Retina (tissue), 1 donor: ENCODE measurements at regions not wholly inside any gene's neighbourhood (a gene's known extent, or its start where the extent isn't known, plus 50 kb on each side); places are given as distances from the start of the nearest gene placed in this dataset.

Experiments used
- DNase-seq: peaks from one replicate; pipeline ENCODE4 v3.0.0-alpha.2; 2016

DNA sequence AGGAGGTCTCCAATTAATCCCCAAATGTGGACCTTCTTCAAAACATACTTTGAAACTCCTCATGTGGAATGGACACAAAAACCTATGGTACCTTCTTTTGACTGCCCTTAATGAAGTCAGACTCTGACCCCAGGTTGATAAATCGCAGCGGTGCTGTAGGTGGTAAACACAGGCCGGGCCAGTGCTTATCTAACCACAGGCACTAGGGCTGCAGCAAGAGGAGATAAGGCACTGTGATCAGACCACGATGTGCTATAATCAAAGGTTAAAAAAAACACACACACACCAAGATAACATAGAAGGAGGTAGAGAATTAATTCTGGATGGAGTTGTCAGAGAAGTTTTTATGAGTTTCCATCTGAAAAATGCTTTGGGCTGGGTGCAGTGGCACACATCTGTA lies 52.3 kb upstream of the SIPA1L2 start:
- no peak for DNase-seq

DNA sequence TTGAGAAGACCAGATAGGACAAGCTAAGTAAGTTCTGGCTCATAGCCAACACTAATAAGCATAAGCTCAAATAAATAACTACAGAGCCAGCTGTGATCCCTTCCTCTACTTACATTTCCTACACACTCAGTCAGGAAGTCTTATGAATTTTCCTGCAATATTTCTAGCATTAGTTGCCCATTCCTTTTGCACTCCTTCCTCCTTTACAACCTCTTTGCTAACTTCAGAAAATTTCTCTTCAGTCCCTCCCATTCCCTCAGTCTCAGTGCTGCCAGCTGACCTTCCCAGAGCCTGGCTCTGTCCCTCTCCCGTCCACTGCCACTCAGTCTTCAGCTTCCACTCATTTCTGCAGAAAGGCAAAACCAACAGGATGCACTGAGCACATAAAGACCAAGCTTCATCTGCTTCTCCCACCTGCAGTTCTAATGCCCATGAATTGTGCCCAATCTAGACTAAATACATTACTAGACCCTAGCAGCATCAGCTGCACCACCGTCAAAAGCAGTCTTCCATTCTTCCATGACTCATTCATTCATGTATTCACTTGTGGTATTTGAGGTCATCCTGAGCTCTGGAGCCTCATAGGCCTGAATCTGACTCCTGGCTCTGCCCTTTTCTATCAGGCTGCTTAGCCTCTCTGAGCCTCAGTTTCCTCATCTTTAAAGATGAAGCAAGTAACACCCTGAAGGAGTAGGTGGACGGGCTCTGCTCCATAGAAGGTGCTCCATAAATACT lies 54.6 kb upstream of the SIPA1L2 start:
- DNase-seq: no peak

DNA sequence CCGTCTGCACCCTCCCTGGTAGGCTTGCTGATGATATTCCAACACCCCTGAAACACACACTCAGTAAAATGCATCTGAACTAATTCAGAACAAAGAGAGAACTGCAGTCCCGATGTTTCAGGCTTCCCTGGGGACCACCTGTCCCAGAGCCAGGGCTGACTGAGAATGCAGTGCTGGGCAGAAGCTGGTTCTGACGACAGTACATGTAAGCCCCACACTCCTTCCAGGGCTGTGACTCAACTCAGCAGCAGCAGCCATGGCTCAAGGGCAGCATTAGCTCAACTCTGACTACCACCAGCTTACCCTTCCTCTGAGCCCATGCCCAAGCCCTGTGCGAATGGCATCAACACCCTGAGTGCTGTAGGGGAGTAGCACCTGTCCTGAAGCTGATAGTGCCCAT lies 56.4 kb upstream of the SIPA1L2 start:
- no peak for DNase-seq

DNA sequence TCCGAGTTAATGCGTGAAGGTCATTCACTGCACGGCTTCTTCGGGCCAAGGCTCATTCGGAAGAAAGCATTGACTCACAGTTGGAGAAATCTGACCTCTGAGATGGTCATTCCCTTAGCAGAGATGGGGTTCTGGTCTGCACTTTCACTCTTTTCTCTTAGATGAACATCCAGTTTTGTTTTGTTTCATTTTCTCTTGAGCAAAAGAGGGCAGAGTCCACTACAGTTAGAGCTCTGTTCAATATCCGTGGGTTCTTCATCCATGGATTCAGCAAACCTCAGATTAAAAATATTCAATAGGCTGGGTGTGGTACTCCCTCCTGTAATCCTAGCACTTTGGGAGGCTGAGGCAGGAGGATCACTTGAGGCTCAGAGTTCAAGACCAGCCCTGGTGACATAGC lies 57.4 kb upstream of the SIPA1L2 start:
- DNase-seq: no peak

DNA sequence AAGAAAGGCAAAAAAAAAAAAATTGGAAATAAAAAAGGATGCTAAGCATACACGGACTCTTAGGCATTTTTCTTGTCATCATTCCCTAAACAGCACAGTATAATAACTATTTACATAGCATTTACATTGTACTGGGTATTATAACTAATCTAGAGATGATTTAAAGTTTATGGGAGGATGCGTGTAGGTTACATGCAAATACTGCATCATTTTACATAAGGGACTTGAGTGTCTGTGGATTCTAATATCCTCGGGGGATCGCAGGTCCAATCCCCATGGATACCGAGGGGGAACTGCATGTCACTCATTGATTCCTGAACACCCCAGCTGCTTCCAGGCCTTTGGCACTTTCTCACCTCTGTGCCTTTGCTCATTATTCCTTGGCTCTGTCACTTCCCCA lies 57.8 kb upstream of the SIPA1L2 start:
- no peak for DNase-seq

DNA sequence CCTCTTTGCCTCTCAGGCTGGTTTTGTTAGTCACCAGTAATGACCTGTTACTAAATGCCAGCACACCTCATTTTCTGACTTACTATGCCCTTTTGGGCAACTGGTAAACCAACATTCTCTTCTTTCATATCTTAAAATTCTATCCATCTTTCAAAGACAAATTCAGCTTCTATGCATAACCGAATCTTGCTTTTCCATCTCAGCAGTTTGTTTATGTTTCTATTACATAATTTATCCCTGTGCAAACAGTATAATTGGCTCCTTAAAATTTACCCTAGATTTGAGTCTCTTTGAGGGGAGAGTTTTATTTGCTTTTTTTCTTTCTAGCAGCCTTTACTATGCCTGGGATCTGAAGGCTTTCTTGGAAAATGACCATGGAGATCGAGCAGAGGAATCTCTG lies 58.5 kb upstream of the SIPA1L2 start:
- DNase-seq: no peak

DNA sequence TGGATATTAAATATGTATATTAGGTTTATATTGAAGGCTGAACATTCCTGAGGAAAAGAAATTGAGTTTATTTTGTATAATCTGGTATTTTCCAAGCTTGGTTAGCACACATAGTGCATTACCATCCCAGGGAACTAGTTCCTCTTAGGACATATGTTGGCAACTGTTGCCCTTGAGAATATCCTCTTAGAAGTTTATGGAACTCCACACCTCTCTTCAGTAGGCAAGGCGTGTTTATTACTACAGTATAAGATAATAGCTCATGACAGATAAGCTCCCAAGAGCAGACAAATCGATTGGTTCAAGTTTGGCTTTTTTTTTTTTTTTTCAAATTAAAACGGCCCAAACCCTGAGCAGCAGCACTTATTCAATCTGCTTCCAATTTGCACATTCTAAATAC lies 59.8 kb upstream of the SIPA1L2 start:
- no peak for DNase-seq

DNA sequence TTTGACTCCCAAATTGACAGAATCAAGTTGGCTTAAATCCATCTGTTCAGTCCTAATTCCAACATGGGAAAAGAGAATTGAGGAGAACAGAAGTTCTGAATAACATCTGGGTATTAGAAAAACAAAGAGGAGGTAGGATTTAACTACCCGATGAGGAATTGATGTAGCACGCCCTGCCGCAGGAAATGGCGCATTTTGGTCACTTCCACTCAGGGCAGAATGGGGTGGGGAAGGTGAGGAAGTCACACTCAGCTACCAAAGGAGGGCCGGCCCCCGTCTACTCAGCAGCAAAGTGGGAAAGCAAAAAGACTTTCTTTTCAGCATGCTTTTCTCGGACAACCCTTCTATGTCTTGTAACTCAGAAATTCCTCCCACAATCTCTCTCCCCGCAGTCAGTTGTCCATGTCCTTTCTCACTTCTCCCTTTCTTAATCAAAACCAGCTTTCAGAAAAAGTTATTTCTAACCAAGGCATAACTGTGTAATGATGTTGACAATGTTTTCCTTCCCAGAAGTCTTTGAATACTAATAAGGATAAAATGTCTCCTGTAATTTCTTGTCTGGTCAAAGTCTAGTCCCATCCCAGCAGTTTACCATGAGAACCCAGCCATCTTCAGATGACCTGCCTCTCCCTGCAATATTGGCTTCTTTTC lies 60.5 kb upstream of the SIPA1L2 start:
- no peak for DNase-seq

DNA sequence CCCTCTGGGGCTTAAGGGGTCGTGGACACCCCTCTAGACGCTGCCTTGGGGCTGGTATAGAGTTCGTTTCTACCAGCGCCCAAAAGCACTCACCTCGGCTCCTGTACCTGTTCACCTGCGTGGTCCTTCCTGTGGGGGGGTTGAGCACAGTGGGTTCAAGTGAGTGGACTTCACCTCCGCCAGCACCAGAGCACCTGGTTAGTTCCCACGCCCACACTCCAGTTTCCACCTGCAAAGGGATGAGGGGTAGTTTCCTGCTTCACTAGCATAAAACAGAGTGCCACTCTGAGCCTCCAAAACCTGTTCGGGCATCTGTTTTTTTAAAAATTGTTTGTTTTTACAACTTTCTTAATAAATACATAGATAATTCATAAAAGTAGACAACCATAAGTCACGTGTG lies 64.5 kb upstream of the SIPA1L2 start:
- no peak for DNase-seq

DNA sequence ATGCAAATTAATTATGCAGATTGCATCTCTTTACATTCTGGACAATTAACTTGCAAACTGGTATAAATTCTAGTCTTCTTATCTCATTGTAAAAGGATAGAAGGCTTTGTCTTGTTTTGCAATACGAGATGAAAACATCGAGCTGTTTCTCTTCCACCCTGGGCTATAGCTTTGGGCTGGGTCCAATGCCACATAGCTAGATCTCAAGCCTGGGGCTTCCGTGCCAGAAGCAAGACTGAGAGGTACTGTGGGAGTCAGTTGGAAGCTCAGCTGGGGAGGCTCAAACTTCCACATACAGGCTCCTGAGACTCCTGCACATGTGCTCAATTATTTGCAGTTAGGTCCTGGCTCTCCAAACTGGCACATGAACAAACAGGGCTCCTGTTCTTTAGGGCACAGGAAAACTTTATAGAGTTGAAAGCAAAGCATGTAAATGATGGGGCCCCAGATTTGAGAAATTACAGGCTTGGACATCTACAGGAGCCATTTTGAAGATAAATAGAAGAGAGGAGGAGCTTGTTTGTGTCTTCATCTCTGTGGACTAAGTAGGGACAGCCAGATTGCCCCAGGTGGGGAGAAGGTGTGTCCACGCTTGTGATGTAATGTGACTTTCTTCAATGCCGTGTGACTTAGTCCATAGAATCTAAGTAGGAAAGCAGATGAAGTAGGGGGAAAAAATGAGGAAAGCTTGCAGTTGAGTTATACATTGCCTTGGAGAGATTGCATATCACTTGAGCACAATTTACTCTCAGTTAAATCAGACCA lies 65.9 kb upstream of the SIPA1L2 start:
- no peak for DNase-seq

DNA sequence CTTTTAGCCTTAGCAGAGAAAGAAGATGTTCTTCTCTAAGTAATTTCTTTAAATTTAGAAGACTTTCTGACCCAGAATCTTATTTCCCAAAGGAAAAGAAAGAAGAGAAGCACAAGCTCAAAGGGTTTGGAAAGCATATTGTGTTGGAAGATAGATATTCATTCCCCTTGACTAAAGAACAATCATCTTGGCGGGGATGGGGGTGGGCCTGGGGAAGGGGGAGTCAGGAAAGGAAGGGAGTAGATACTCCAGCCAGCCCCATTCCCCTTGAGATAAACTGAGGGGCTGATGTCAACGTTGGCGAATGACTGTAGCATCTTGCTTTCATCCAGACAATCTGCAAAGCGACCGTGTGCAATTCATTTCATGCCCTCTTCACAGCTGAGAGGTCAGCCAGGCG lies 66.5 kb upstream of the SIPA1L2 start:
- DNase-seq: no peak

DNA sequence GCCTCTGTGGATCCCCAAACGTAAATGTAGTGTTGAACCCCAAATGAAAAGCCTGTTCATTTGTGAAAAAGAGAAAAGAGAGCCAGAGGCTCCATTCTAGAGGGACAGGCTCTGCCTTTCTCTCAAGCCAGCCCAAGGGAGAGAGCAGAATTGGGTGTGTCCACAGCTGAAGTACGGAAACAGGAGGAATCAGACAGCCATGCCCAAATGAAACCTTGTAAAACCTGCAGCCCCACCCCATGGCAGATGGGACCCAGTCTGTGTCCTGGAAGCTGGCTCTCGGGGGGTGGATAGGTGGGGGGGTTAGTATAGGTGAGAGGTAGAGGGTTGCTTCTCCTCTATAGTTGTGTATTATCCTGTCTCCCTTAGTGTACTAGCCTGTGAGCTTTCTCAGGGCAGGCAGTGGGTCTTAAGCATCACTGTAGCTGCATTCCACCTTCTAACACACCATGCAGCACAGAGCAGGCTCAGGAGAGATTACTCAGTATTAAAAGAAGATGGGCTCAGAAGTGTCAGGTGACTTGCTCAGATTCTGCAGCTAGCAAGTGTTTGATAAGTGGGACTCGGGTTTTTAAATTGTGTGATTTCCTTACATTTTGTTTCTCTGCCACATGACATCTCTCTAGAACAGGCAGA lies 67.4 kb upstream of the SIPA1L2 start:
- no peak for DNase-seq

DNA sequence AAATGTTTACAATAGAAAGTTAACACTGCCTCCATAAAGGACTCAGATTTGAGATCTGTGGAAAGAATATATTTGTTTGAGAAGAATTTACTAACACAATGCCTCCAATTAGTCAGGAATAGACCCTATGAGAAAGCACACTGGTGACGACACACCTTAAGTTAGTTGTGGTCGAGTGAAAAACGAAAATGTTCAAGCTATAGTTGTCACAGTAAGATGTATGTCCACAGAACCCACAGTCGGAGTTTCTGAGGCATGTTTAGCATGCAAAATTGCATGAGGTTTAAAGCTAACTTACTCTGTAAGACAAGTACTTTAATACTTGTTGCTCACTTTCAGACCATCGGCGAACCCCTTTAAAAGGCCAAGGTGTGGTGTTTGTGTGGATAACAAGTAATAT lies 69.9 kb upstream of the SIPA1L2 start:
- no peak for DNase-seq

DNA sequence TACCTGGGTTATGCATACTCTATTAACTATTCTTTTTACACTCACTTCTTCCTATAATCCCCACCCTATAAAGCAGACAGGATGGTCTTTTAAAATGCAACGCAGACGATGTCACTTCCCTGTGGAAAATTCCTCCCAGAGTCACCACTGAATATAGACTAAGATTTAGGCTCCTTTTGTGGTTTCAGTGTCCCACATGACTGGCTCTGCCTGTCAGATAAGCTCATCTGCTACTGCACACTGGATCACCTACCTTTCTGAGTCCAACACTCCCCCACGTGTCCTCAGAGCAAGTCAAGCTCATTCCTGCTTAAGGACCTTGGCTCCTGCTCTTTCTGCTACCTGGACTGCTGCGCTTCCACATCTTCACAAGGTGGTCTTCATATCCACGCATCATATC lies 73.0 kb upstream of the SIPA1L2 start:
- no peak for DNase-seq

DNA sequence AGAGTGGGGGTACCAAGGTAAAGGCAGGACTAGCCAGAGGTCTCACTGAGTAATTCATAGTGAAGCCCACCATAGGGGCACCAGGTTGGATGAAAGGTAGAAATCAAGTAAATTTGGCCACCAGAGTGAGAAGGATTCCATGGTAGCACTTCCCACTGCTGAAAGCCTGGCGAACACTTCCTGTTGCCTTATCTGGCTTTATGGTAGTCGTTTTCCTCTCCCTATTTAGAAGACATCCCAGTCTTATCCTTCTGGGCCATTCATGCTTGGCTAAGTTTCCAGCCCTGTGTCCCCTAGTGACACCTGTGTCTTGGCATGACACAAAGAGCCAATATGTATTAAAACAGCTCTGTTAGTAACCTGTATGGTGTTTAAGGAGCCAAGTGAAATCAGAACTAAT lies 74.3 kb upstream of the SIPA1L2 start:
- DNase-seq: no peak

DNA sequence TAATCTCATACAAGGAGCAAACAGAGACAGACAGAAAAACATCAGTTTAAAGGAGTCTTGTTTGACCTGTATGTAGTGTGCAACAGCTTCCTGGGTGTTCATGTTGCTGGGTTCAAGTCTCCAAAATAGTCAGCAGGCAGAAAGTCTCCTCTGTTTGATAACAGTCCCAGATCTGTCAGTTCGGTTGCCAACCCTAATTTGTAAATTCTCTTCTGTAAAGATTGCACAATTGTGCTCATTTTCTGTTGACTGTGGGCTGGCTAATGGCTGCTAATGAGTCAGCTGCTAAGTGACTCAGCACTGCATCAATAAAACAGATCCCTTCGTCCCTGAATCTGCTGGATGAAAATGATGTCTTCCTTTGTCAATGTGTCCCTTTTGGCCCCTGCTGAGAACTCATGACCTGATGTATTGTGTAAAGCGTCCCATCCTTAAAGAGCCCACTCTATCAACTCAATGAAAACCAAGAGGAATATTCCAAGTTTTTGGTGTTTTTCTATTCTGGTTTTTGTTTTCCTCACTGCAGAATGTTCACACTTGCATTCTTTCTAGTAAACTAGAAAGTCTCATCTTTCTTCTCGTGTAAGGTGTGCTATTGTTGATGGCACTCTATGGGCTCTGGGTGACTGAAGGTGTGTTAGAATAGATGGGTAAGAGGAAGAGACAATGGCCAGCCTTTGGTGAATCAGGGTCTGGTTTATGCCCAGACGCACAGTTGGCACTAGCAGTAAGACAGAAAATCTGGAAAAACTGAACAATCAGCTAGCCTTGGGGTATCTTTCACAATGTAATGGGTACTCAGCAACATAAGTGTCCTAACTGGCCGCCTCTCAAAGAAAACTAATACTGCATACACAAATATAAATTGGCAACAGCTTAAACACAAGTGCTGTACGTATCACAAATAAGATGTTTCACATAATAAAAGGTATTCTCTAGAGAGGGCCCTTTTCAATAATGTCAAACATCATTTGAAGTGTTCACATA lies 75.1 kb upstream of the SIPA1L2 start:
- peak; percentile 40 for DNase-seq

DNA sequence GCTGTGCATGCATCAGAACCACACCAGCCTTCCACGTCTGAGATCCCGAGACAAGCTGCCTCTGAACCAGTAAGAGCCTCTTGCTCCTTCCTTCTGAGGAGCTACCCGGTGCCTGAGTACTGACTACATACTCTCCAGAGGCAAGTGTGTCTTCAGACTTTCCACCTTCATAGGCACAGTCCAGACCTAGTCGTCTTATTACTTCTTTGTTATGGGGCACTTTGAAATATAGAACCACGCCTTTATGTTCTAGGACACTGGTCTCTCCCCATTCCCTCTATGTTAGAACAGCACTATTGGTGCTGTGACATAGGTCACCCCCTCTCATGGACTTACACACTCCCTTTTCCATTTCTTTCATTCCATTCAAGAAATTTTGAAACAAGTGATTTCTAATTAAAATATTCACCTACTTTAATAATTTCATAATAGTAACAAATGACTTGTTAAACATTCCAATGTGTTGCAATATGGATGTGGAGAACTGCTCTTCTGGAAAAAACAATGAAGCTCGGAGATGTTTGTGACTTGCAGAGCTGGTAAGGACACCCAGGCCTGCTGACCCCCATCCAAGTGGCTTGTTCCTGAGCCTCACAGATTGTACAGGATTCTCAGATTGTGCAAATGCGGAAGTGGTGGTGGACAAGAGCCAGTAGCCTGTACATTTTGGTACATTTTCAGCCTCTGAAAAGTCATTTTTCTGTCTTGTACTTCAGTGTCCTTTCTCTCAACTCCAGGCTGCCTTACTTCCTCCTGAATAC lies 76.1 kb upstream of the SIPA1L2 start:
- no peak for DNase-seq

DNA sequence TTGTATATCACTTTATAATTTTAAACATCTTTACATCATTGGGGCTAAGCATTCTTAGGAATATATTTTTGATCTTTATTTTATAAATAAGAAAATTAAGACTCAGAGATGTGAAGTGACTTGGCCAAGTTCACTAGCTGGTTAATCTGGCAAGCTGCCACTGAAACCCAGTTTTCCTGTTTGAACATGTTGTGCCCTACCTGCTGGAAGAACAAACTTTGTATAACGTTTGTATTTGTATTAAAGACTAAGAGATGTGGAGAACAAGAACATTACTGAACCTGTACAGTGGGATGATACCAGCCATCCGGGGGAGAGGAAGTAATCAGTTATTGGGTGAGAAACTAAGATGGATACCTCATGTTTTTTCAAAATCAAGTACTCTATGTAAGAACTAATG lies 77.2 kb upstream of the SIPA1L2 start:
- DNase-seq: no peak

DNA sequence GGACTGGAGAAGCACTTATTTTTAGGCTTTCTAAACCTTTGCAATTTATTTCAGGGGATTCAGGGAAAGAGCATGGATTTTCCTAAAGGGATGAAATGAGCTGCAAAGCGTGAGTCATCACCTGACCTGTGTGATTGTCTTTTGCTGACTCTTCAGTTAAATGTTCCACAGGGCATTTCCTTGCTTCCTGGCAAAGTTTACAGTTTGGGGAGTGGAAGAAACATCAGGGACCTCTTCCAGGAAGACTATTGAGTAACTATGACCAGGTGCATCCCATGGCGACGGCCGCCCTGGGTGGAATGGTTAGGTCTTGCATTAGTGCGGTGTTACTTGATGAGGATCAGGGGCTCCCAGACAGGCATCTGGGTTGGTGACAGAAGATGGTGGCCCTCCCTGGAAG lies 79.5 kb upstream of the SIPA1L2 start:
- no peak for DNase-seq

DNA sequence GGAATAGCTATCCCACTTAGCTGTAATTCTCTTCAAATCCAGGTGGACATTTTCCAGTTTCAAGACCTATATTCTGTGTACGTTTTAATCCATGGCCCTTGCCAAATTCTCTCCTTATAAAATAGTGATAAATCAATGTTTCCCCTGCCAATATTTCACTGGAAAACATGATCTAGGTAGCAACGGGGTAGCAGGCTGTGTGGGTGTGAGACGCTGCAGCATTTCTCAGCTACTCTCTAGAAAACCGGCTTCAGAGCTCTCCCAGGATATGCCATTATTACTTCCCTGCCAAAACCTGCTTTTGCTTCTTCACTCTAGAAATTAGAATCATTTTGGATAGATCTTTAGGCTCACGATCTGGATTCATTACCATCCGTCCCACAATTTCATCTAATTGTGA lies 82.1 kb upstream of the SIPA1L2 start:
- no peak for DNase-seq

DNA sequence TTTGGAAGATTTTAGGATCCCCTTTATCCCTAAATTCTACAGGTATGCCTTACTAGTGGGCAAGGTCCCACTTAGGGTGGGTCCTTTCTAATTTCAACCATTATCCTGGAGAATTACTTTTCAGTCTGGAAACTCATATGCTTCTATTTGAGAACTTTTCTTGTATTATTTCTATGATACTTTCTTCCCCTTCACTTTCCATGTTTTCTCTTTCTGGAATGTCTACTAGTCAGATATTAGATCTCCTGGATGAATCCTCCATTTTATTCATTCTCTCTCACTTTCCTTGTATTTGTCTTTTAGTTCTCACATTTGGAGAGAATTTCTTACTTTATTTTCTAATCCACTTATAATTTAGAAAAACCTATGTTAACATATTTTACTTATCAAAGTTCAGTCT lies 83.9 kb upstream of the SIPA1L2 start:
- no peak for DNase-seq

DNA sequence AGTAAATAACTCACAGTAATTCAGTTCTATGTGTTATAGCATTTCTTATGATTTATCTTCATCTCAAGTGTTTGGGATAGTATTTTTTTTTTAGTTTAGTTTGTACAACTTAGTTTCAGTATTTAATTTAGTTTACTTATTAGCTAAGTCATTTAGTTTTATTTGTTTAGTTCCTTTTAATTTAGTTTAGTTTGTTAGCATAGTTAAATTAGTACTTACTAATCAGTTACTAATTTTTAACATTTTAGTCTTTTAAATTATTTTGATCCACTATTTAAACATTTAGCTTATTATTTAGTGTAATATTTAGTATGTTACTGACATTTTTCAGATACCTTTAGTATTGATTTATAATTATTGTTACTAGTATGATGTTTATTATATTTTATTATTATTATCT lies 85.2 kb upstream of the SIPA1L2 start:
- DNase-seq: no peak
